ENCODE measurements at regions not wholly inside any gene's neighbourhood (a gene's known extent, or its start where the extent isn't known, plus 50 kb on each side); places are given as distances from the start of the nearest gene placed in this dataset.

GRCh38 chr12:93113317-93114006 is 184.4 kb upstream of the EEA1 start:
- DNase-seq (ENCODE audit: low read depth), result no peak
- no peaks in the 10 kb centered on the region for H3K36me3 ChIP-seq (ENCODE audit: control insufficient read depth, insufficient read depth, low read length)
- H3K27me3 ChIP-seq (ENCODE audit: control insufficient read depth, insufficient read depth, low read length), result no peaks in the 10 kb centered on the region
- no peak for TF ChIP-seq CTCF (IDR thresholded peaks at IDR 0.05; ENCODE audit: insufficient read depth, low read length, poor library complexity, severe bottlenecking)
- H3K4me3 ChIP-seq (ENCODE audit: low read depth, low read length), result no peak overlapping the region

GRCh38 chr12:93115198-93115601 is 186.1 kb upstream of the EEA1 start:
- no peak for DNase-seq (ENCODE audit: low read depth)
- TF ChIP-seq CTCF (IDR thresholded peaks at IDR 0.05; ENCODE audit: insufficient read depth, low read length, poor library complexity, severe bottlenecking), result no peak
- no peak overlapping the region for H3K4me3 ChIP-seq (ENCODE audit: low read depth, low read length)
- H3K27me3 ChIP-seq (ENCODE audit: control insufficient read depth, insufficient read depth, low read length), result no peaks in the 10 kb centered on the region
- H3K36me3 ChIP-seq (ENCODE audit: control insufficient read depth, insufficient read depth, low read length), result no peaks in the 10 kb centered on the region

- Histone ChIP-seq H3K4me3 (ENCODE audit: low read depth, low read length) (no peak overlapping the region), H3K36me3 (ENCODE audit: control insufficient read depth, insufficient read depth, low read length) (no peaks in the 10 kb centered on the region), H3K27me3 (ENCODE audit: control insufficient read depth, insufficient read depth, low read length) (no peaks in the 10 kb centered on the region)
- no peak for TF ChIP-seq CTCF (IDR thresholded peaks at IDR 0.05; ENCODE audit: insufficient read depth, low read length, poor library complexity, severe bottlenecking)
- DNase-seq (ENCODE audit: low read depth), result no peak
Measured at GRCh38 chr12:93115646-93116045, 186.6 kb upstream of the EEA1 start.

GRCh38 chr12:93116632-93117031 is 187.5 kb upstream of the EEA1 start:
- no peaks in the 10 kb centered on the region for H3K27me3 ChIP-seq (ENCODE audit: control insufficient read depth, insufficient read depth, low read length)
- H3K36me3 ChIP-seq (ENCODE audit: control insufficient read depth, insufficient read depth, low read length), result no peaks in the 10 kb centered on the region
- no peak for DNase-seq (ENCODE audit: low read depth)
- TF ChIP-seq CTCF (IDR thresholded peaks at IDR 0.05; ENCODE audit: insufficient read depth, low read length, poor library complexity, severe bottlenecking), result no peak
- H3K4me3 ChIP-seq (ENCODE audit: low read depth, low read length), result no peak overlapping the region

GRCh38 chr12:93121729-93122488 is 192.8 kb upstream of the EEA1 start:
- Histone ChIP-seq H3K36me3 (ENCODE audit: control insufficient read depth, insufficient read depth, low read length) (no peaks in the 10 kb centered on the region), H3K4me3 (ENCODE audit: low read depth, low read length) (no peak overlapping the region), H3K27me3 (ENCODE audit: control insufficient read depth, insufficient read depth, low read length) (no peaks in the 10 kb centered on the region)
- no peak for TF ChIP-seq CTCF (IDR thresholded peaks at IDR 0.05; ENCODE audit: insufficient read depth, low read length, poor library complexity, severe bottlenecking)
- peak; percentile 56 for DNase-seq (ENCODE audit: low read depth)

All from kidney epithelial cell (primary cell).